Immature natural killer cell (primary cell): ENCODE measurements at regions not wholly inside any gene's neighbourhood (a gene's known extent, or its start where the extent isn't known, plus 50 kb on each side); places are given as distances from the start of the nearest gene placed in this dataset.
"Not testable (repeated sequence)": the region's sequence is repeated elsewhere in the genome, so short reads cannot be mapped to it uniquely, and the experiment has no call there.

Experiments
- DNase-seq, 3 donors: peaks; one replicate each; pipeline ENCODE4 v3.0.0; 2022; ENCODE audit warnings: mixed read lengths in 1 of 3
- H3K27ac Mint-ChIP-seq, 6 donors: one replicate each; pipeline ENCODE4 v1.8.0; 2020; ENCODE audit warnings: mixed read lengths in 6 of 6, mild to moderate bottlenecking in 5 of 6, inconsistent platforms in 4 of 6, moderate library complexity in 3 of 6
- H3K27me3 Mint-ChIP-seq, 3 donors: one replicate each; pipeline ENCODE4 v1.8.0; 2020 to 2021; ENCODE audit warnings: low read depth in 3 of 3, mild to moderate bottlenecking in 3 of 3, mixed read lengths in 3 of 3, moderate library complexity in 3 of 3, inconsistent platforms in 1 of 3
- H3K36me3 Mint-ChIP-seq, 3 donors: one replicate each; pipeline ENCODE4 v1.8.0; 2020; ENCODE audit warnings: mixed read lengths in 3 of 3, inconsistent platforms in 2 of 3, mild to moderate bottlenecking in 2 of 3
- H3K4me1 Mint-ChIP-seq, 2 donors: one replicate each; pipeline ENCODE4 v1.8.0; 2020; ENCODE audit warnings: inconsistent platforms in 2 of 2, mild to moderate bottlenecking in 2 of 2, mixed read lengths in 2 of 2, moderate library complexity in 1 of 2
- H3K4me3 Mint-ChIP-seq, 5 donors: one replicate each; pipeline ENCODE4 v1.8.0; 2020; ENCODE audit warnings: mild to moderate bottlenecking in 5 of 5, mixed read lengths in 5 of 5, inconsistent platforms in 3 of 5, moderate library complexity in 3 of 5
- H3K9me3 Mint-ChIP-seq, 6 donors: one replicate each; pipeline ENCODE4 v1.8.0; 2020; ENCODE audit warnings: mild to moderate bottlenecking in 6 of 6, mixed read lengths in 6 of 6, inconsistent platforms in 4 of 6, moderate library complexity in 3 of 6

DNA sequence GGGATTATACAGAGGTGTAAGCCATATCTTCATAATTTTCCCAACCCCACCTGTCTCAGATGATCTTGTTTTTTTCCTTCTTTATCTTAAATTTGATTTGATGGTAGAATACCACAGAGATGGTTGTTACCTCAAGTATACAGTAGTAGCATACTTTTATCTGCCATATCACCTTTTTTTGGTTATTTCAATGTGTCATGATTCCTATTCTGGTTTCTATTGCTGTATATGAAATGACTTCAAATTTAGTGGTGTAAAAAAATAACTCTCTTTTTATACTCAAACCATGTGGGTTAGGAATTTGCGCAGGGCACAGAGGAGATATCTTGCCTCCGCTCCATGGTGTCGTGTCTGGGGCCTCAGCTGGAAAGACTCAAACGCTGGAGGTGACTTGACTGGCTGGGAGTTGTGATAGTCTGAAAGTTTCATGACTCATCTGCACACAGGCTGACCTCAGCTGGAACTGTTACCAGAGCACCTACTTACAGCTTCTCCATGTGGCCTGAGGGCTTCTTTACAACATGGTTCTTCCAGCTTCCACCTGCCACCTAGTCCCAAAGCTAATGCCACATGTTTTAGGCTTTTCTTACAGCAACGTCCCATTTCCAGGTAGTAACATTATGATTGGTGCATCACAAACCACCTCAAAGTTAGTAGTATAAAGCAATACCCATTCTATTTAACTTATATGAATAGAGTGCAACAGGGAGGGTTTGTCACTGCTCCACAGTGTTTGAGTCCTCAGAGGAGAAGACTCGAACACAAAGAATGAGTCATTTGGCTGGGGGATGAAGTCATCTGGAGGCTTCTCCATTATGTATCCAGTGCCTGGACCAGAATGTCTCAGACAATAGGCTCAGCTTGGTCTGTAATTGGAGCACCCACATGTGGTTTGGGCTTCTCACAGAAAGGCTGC lies 82.3 kb upstream of the XPO1 start:
- peaks cover 2 to 6% (median 3%) of the 10 kb centered on the region in 3 donors for H3K27me3 Mint-ChIP-seq
- H3K9me3 Mint-ChIP-seq: no peaks in the 10 kb centered on the region
- H3K36me3 Mint-ChIP-seq: no peaks in the 10 kb centered on the region
- no peak for DNase-seq
- no peak overlapping the region for H3K27ac Mint-ChIP-seq
- H3K4me1 Mint-ChIP-seq: no peaks in the 10 kb centered on the region
- H3K4me3 Mint-ChIP-seq: no peak overlapping the region

DNA sequence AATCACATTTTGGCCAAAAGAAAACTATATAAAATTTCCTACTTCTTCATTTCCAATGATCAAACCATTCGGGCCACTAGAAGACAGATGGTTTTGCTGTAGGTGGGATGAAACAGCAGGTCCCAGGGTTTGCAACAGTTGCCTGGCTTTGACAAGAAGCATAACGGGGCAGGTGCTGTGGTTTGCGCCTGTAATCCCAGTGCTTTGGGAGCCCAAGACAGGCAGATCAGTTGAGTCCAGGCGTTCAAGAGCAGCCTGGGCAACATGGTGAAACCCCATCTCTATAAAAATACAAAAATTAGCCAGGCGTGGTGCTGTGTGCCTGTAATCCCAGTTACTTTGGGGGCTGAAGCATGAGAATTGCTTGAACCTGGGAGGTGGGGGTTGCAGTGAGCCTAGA lies 81.4 kb upstream of the XPO1 start:
- no peaks in the 10 kb centered on the region for H3K36me3 Mint-ChIP-seq
- peaks cover 3 to 6% (median 4%) of the 10 kb centered on the region in 3 donors for H3K27me3 Mint-ChIP-seq
- DNase-seq: no peak
- no peak overlapping the region for H3K4me3 Mint-ChIP-seq
- H3K27ac Mint-ChIP-seq: no peak overlapping the region
- H3K9me3 Mint-ChIP-seq: no peaks in the 10 kb centered on the region
- no peaks in the 10 kb centered on the region for H3K4me1 Mint-ChIP-seq

DNA sequence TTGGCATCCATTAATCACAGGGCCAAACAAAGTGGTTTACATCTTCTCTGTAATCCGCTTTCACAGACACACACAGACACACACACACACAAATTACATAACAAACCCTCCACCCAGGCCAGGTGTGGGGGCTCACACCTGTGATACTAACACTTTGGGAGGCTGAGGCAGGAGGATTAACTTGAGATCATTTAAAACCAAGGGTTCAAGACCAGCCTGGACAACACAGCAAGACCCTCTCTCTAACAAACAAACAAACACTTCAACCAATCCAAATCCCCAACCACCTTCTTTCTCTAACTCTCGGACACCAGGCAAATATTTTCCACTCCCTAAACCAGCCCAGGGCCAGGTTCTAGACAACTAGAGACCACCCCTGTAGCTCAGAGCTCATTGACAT lies 79.5 kb upstream of the XPO1 start:
- H3K27ac Mint-ChIP-seq: peak overlapping the region in 1 of 6 donors; percentile 41
- no peak for DNase-seq
- H3K36me3 Mint-ChIP-seq: no peaks in the 10 kb centered on the region
- H3K9me3 Mint-ChIP-seq: no peaks in the 10 kb centered on the region
- H3K4me1 Mint-ChIP-seq: no peaks in the 10 kb centered on the region
- no peak overlapping the region for H3K4me3 Mint-ChIP-seq
- H3K27me3 Mint-ChIP-seq: peaks cover 3 to 4% (median 4%) of the 10 kb centered on the region in 3 donors

DNA sequence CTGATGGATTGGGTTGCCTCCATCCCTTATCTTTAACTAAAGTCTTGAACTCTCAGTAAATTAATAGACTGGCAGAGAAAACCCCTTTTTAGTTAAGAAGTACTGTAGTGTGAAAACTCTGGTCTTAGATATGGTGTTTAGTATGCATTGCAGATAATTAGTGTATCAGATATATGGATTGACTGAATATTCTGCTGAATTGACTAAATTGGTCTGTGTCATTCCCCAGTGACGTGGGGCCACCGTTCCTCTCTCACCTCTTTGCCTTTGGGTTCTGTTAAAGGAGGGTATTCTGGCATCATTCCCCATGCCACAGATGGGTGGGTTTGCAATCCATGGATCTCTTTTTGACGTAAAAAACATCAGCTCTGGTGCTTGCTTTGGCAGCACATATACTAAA lies 67.1 kb upstream of the XPO1 start:
- Mint-ChIP-seq H3K27me3 (no peaks in the 10 kb centered on the region), H3K4me1 (no peaks in the 10 kb centered on the region), H3K9me3 (no peaks in the 10 kb centered on the region), H3K27ac (no peak overlapping the region), H3K36me3 (no peaks in the 10 kb centered on the region), H3K4me3 (no peak overlapping the region)
- no peak for DNase-seq

DNA sequence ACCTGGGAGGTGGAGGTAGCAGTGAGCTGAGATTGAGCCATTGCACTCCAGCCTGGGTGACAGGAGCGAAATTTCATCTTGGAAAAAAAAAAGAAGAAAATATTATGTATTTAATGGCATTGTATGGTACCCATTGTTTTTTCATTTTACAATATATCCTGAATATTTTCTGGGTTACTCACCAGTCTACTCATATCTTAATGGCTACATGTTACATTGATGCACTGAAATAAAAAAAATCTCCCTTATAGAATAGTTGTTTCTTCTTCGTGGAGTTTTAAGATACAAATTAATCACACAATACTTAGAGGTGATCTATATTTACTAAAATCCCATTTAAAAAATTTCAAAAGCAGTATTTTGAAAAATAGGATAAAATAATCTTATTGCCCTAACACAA lies 66.3 kb upstream of the XPO1 start:
- Mint-ChIP-seq H3K36me3 (no peaks in the 10 kb centered on the region), H3K27me3 (no peaks in the 10 kb centered on the region), H3K4me3 (no peak overlapping the region), H3K9me3 (no peaks in the 10 kb centered on the region), H3K27ac (no peak overlapping the region), H3K4me1 (no peaks in the 10 kb centered on the region)
- DNase-seq: no peak

DNA sequence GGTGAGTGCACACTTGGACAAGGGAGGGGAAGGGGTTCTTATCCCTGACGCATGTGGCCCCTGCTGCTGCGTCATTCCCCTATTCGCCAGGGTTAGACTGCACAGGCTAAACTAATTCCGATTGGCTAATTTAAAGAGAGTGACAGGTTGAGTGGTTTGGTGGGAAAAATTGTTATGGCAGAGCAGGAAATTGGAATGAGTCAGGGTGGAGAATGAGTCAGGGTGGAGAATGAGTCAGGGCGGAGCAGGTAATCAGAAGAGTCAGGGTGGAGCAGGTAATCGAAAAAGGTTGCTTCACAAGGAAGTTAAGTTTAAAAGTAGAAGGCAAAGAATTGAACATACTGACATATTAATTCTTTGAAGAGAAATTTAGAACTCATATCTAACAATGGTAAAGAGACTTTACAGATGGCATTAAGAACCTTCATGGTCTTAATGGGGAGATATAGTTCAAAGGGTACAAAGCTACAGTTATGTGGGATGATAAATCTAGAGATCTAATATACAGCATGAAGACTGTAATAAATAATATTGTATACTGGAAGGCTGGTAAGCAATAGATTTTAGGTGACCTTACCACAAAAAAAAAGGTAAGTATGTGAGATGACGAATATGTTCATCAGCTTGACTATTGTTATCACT lies 60.5 kb upstream of the XPO1 start:
- not testable (repeated sequence) for H3K9me3 Mint-ChIP-seq, H3K27ac Mint-ChIP-seq, H3K4me3 Mint-ChIP-seq, DNase-seq, H3K27me3 Mint-ChIP-seq, H3K4me1 Mint-ChIP-seq, H3K36me3 Mint-ChIP-seq

DNA sequence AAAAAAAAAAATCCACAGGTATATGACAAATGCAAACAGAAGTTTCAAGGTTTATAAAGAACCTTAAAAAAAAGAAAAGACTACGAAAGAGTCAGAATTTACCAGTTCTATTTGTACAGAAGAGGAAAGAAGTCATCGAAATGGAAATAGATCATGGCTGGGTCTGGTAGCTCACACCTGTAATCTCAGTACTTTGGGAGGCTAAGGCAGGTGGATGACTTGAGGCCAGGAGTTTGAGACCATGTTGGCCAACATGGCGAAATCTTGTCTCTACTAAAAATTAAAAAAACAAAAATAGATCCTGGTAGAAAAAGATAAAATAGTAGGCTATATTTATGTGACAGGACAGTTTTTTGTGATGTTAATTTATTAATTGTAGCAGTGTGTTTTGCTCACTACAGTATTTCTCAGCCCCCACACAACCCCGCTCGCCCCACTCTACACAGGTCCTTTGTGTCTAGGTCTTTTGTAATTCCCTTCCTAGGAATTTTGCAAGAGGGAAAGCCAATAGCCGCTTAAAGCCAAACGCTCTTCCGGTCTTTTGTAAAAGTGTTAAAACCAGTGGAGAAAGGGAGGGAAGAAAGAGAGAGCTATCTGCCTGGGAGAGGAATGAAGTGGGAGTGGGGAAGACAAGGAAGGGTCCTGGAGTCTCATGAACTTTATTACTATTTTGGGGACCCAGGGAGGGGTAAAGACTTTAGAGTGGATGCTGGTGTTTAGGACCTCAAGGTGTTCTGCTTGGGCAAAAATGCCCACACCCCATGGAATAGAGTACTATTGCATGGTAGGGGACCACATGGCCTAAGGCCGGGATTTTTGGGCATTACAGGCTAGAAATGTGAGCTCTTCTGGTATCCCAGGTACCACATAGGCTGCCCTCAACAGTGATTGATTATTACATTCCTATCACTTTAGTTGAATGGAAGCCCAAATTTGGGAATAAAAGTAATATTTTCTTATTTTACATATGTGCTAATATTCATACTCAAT lies 59.4 kb upstream of the XPO1 start:
- no peaks in the 10 kb centered on the region for H3K36me3 Mint-ChIP-seq
- no peak for DNase-seq
- no peaks in the 10 kb centered on the region for H3K4me1 Mint-ChIP-seq
- H3K9me3 Mint-ChIP-seq: no peaks in the 10 kb centered on the region
- H3K27me3 Mint-ChIP-seq: no peaks in the 10 kb centered on the region
- H3K4me3 Mint-ChIP-seq: no peak overlapping the region
- H3K27ac Mint-ChIP-seq: no peak overlapping the region

DNA sequence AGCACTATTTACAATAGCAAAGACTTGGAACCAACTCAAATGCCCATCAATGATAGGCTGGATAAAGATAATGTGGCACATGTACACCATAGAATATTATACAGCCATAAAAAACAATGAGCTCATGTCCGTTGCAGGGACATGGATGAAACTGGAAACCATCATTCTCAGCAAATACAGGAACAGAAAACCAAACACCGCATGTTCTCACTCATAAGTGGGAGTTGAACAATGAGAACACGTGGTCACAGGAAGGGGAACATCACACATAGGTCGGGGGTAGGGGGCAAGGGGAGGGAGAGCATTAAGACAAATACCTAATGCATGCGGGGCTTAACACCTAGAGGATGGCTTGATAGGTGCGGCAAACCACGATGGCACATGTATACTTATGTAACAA lies 56.0 kb upstream of the XPO1 start:
- not testable (repeated sequence) for H3K27me3 Mint-ChIP-seq, H3K27ac Mint-ChIP-seq, H3K4me1 Mint-ChIP-seq, H3K9me3 Mint-ChIP-seq, DNase-seq, H3K36me3 Mint-ChIP-seq, H3K4me3 Mint-ChIP-seq

DNA sequence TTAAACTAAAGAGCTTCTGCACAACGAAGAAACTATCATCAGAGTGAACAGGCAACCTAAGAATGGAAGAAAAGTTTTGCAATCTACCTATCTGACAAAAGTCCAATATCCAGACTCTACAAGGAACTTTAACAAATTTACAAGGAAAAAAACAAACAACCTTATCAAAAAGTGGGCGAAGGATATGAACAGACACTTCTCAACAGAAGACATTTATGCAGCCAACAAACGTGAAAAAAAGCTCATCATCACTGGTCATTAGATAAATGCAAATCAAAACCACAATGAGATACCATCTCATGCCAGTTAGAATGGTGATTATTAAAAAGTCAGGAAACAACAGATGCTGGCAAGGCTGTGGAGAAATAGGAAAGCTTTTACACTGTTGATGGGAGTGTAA lies 55.5 kb upstream of the XPO1 start:
- not testable (repeated sequence) for H3K27ac Mint-ChIP-seq, H3K27me3 Mint-ChIP-seq, DNase-seq, H3K4me3 Mint-ChIP-seq, H3K4me1 Mint-ChIP-seq, H3K9me3 Mint-ChIP-seq, H3K36me3 Mint-ChIP-seq

DNA sequence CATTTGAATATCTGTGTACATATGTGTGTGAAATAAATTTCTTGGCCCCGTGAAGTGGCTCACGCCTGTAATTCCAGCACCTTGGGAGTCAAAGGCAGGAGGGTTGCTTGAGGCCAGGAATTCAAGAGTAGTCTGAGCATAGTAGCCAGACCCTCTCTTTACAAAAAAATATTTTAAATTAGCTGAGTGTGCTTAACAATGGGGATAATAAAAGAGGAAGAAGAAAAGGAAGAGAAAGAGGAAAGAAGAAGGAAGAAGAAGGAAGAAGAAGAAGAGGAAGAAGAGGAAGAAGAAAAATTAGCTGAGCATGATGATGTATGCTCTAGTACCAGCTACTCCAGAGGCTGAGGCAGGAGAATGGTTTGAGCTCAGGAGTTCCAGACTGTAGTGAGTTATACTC lies 52.1 kb upstream of the XPO1 start:
- H3K27ac Mint-ChIP-seq: no peak overlapping the region
- no peaks in the 10 kb centered on the region for H3K36me3 Mint-ChIP-seq
- H3K27me3 Mint-ChIP-seq: peaks cover 0 to 8% (median 2%) of the 10 kb centered on the region in 3 donors
- no peaks in the 10 kb centered on the region for H3K4me1 Mint-ChIP-seq
- DNase-seq: no peak
- no peaks in the 10 kb centered on the region for H3K9me3 Mint-ChIP-seq
- no peak overlapping the region for H3K4me3 Mint-ChIP-seq

DNA sequence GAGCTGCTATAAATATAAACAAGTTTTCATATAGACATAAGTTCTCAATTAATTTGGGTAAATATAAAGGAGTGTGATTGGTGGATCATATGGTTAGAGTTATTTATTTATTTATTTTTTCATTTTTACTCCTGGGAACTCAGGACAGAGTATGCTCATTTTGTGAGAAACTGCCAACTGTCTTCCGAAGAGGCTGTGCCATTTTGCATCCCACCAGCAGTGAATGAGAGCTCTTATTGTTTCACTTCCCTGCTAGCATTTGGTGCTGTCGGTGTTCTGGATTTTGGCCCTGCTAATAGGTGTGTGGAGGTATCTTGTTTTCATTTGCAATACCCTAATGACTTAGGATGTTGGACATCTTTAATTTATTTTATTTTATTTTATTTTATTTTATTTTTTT lies 50.4 kb upstream of the XPO1 start:
- no peak for DNase-seq
- no peak overlapping the region for H3K4me3 Mint-ChIP-seq
- H3K27ac Mint-ChIP-seq: no peak overlapping the region
- H3K36me3 Mint-ChIP-seq: no peaks in the 10 kb centered on the region
- H3K4me1 Mint-ChIP-seq: no peaks in the 10 kb centered on the region
- no peaks in the 10 kb centered on the region for H3K9me3 Mint-ChIP-seq
- H3K27me3 Mint-ChIP-seq: peaks cover 0 to 8% (median 2%) of the 10 kb centered on the region in 3 donors
